B cell (primary cell): ENCODE measurements at regions not wholly inside any gene's neighbourhood (a gene's known extent, or its start where the extent isn't known, plus 50 kb on each side); places are given as distances from the start of the nearest gene placed in this dataset.

Experiments used
- ATAC-seq: fragments of 200-7000 bp; cut with Tn5 transposase; one replicate; pipeline ENCODE4 v1.10.0; 2021; ENCODE audit warnings: low read depth, mild to moderate bottlenecking, moderate number of reproducible peaks, moderate library complexity
- CTCF ChIA-PET: fragments of 350-600 bp; sonication (Branson Sonifier 250); formaldehyde crosslinking; loops from one replicate; lab custom pipeline; 2021; ENCODE audit warnings: antibody characterized with exemption, inconsistent platforms; lab: Charles Lee
- POLR2A ChIA-PET: fragments of 350-600 bp; sonication (Branson Sonifier 250); formaldehyde crosslinking; loops from one replicate; lab custom pipeline; 2021; ENCODE audit warnings: antibody characterized with exemption; lab: Charles Lee
- DNase-seq: peaks from one replicate; pipeline ENCODE4 v3.0.0; 2013
- H2AFZ ChIP-seq: 2 replicates; pipeline ENCODE4 v1.6.1; 2012; ENCODE audit warnings: mild to moderate bottlenecking, low read depth, low read length; ENCODE audit not compliant: insufficient read depth, poor library complexity, severe bottlenecking
- H3K27ac ChIP-seq, 2 donors: 1 replicate in 1 of 2; 2 replicates in 1 of 2; pipeline ENCODE4 v1.5.1; 2012 to 2013; ENCODE audit warnings: low read length in 2 of 2, mild to moderate bottlenecking in 2 of 2, moderate library complexity in 1 of 2
- H3K27me3 ChIP-seq, 4 experiments: fragments of 200-600 bp in 1 of 4; sonication (generic) in 1 of 4; replicated peaks in 1 of 4; 1 replicate in 2 of 4; 2 replicates in 2 of 4; pipeline versions ENCODE4 v1.6.1 to v1.7.0; 2013 to 2016; ENCODE audit warnings: low read length in 3 of 4, mild to moderate bottlenecking in 2 of 4, mixed read lengths in 1 of 4, moderate library complexity in 1 of 4; ENCODE audit not compliant: insufficient read depth in 4 of 4, control insufficient read depth in 3 of 4; ENCODE audit errors: control extremely low read depth in 1 of 4
- H3K36me3 ChIP-seq, 2 experiments: replicated peaks in 1 of 2; 1 replicate in 1 of 2; 2 replicates in 1 of 2; pipeline versions ENCODE4 v1.6.1 to v1.7.1; 2013; ENCODE audit warnings: low read length in 1 of 2; ENCODE audit not compliant: insufficient read depth in 2 of 2, control insufficient read depth in 1 of 2; ENCODE audit errors: control extremely low read depth in 1 of 2, extremely low read depth in 1 of 2
- H3K4me1 ChIP-seq, 2 donors: fragments of 200-600 bp in 1 of 2; sonication (generic) in 1 of 2; 1 replicate in 1 of 2; 2 replicates in 1 of 2; pipeline versions ENCODE4 v1.5.1 to v1.6.1; 2013 to 2017; ENCODE audit warnings: low read length in 2 of 2; ENCODE audit not compliant: control insufficient read depth in 2 of 2, insufficient read depth in 2 of 2
- H3K4me2 ChIP-seq: replicated peaks from 2 replicates; pipeline ENCODE3; 2012; ENCODE audit warnings: mild to moderate bottlenecking, low read depth, low read length; ENCODE audit not compliant: poor library complexity, severe bottlenecking
- H3K4me3 ChIP-seq, 5 experiments: fragments of 200-600 bp in 1 of 5; sonication (generic) in 1 of 5; 1 replicate in 3 of 5; 2 replicates in 2 of 5; pipeline versions ENCODE4 v1.5.1 to v1.7.0; 2011 to 2016; ENCODE audit warnings: low read length in 4 of 5, mild to moderate bottlenecking in 4 of 5, low read depth in 2 of 5, control low read depth in 1 of 5, moderate library complexity in 1 of 5; ENCODE audit not compliant: insufficient read depth in 1 of 5; ENCODE audit errors: control extremely low read depth in 1 of 5, extremely low read depth in 1 of 5
- H3K79me2 ChIP-seq: fragments of 200-600 bp; sonication (generic); one replicate; pipeline ENCODE4 v1.6.0; 2016; ENCODE audit warnings: low read length; ENCODE audit not compliant: control insufficient read depth, insufficient read depth
- H3K9ac ChIP-seq: fragments of 200-600 bp; sonication (generic); 2 replicates; pipeline ENCODE4 v1.6.1; 2017; ENCODE audit warnings: mild to moderate bottlenecking, low read length, moderate library complexity
- H3K9me3 ChIP-seq, 3 donors: one replicate each; pipeline versions ENCODE4 v1.6.1 to v1.7.1; 2013; ENCODE audit warnings: low read length in 2 of 3; ENCODE audit not compliant: control insufficient read depth in 2 of 3, insufficient read depth in 1 of 3; ENCODE audit errors: control extremely low read depth in 1 of 3
- H4K20me1 ChIP-seq: 2 replicates; pipeline ENCODE4 v1.6.0; 2012; ENCODE audit warnings: mild to moderate bottlenecking, low read length; ENCODE audit not compliant: insufficient read depth, control insufficient read depth, poor library complexity, severe bottlenecking
- H3K27ac Mint-ChIP-seq: one replicate; pipeline ENCODE4 v1.8.0; 2021; ENCODE audit warnings: mixed read lengths
- H3K27me3 Mint-ChIP-seq: one replicate; pipeline ENCODE4 v1.8.0; 2021; ENCODE audit warnings: mixed read lengths
- H3K4me1 Mint-ChIP-seq: one replicate; pipeline ENCODE4 v1.8.0; 2021; ENCODE audit warnings: mixed read lengths
- H3K4me3 Mint-ChIP-seq: one replicate; pipeline ENCODE4 v1.8.0; 2021; ENCODE audit warnings: mixed read lengths
- H3K9me3 Mint-ChIP-seq: one replicate; pipeline ENCODE4 v1.8.0; 2022; ENCODE audit warnings: mixed read lengths; ENCODE audit not compliant: insufficient read depth
- CTCF ChIP-seq: fragments of 200-600 bp; IDR thresholded peaks from one replicate; pipeline ENCODE4 v1.8.0; 2022; ENCODE audit warnings: antibody characterized with exemption, mild to moderate bottlenecking
- EZH2 ChIP-seq: IDR thresholded peaks from 2 replicates; pipeline ENCODE4 v1.6.1; 2012; ENCODE audit warnings: borderline replicate concordance, low read depth, mild to moderate bottlenecking, moderate library complexity, low read length; ENCODE audit not compliant: insufficient read depth, poor library complexity, severe bottlenecking
- WGBS: methylation state at CpG from one replicate; pipeline ENCODE4 v1.1.5; 2013; ENCODE audit warnings: missing lambda C conversion rate; ENCODE audit not compliant: insufficient coverage; 5-methylcytosine and 5-hydroxymethylcytosine counted together
- intact Hi-C: fragments of 100-400 bp; cut with micrococcal nuclease; formaldehyde crosslinking; loops from one replicate; pipeline ENCODE4 v1.10.0; 2022

- H3K4me1 ChIP-seq = no peaks in the 10 kb centered on the region
- ChIA-PET POLR2A (no interaction called here), CTCF (no interaction called here)
- H2AFZ ChIP-seq = no peak overlapping the region
- H3K36me3 ChIP-seq = no peaks in the 10 kb centered on the region
- no peak overlapping the region for H3K4me3 ChIP-seq
- H4K20me1 ChIP-seq = no peaks in the 10 kb centered on the region
- H3K4me1 Mint-ChIP-seq = no peaks in the 10 kb centered on the region
- no peaks in the 10 kb centered on the region for H3K27me3 ChIP-seq
- intact Hi-C loops = no loop called here
- no peak overlapping the region for H3K4me2 ChIP-seq
- no peak overlapping the region for H3K27ac Mint-ChIP-seq
- H3K79me2 ChIP-seq = no peaks in the 10 kb centered on the region
- no peak for ATAC-seq
- no peaks in the 10 kb centered on the region for H3K27me3 Mint-ChIP-seq
- H3K27ac ChIP-seq = no peak overlapping the region
- H3K9me3 ChIP-seq = no peaks in the 10 kb centered on the region
- no CpG with 5 or more reads among the region's 2 CpGs for WGBS
- DNase-seq = no peak
- TF ChIP-seq CTCF (no peak), EZH2 (no peak)
- no peak overlapping the region for H3K4me3 Mint-ChIP-seq
- peaks cover 5% of the 10 kb centered on the region for H3K9me3 Mint-ChIP-seq
- no peak overlapping the region for H3K9ac ChIP-seq
Measured at GRCh38 chr13:60716313-60716712, 319.3 kb downstream of the TDRD3 start.

- CTCF ChIA-PET = no interaction called here
- H3K27me3 ChIP-seq = no peaks in the 10 kb centered on the region
- H3K9ac ChIP-seq = no peak overlapping the region
- H3K36me3 ChIP-seq = no peaks in the 10 kb centered on the region
- intact Hi-C loops = no loop called here
- H3K4me3 Mint-ChIP-seq = no peak overlapping the region
- no peaks in the 10 kb centered on the region for H3K9me3 Mint-ChIP-seq
- H3K9me3 ChIP-seq = no peaks in the 10 kb centered on the region
- no peak overlapping the region for H3K27ac ChIP-seq
- TF ChIP-seq CTCF (no peak), EZH2 (no peak)
- H3K27me3 Mint-ChIP-seq = no peaks in the 10 kb centered on the region
- no peak overlapping the region for H3K4me2 ChIP-seq
- POLR2A ChIA-PET = no interaction called here
- no peaks in the 10 kb centered on the region for H3K79me2 ChIP-seq
- DNase-seq = no peak
- ATAC-seq = no peak
- H2AFZ ChIP-seq = no peak overlapping the region
- no peaks in the 10 kb centered on the region for H3K4me1 Mint-ChIP-seq
- H4K20me1 ChIP-seq = no peaks in the 10 kb centered on the region
- H3K4me3 ChIP-seq = no peak overlapping the region
- H3K4me1 ChIP-seq = no peaks in the 10 kb centered on the region
- no peak overlapping the region for H3K27ac Mint-ChIP-seq
Measured at GRCh38 chr13:60707878-60708277, 310.9 kb downstream of the TDRD3 start.
